ENCODE measurements at regions not wholly inside any gene's neighbourhood (a gene's known extent, or its start where the extent isn't known, plus 50 kb on each side); places are given as distances from the start of the nearest gene placed in this dataset.

- DNase-seq = no peak
Measured at GRCh38 chr5:77948476-77948875, 172.3 kb upstream of the TBCA start.

GRCh38 chr5:77947041-77947428, 170.9 kb upstream of the TBCA start:
- DNase-seq = peak; percentile 37

GRCh38 chr5:77946381-77947040, 170.4 kb upstream of the TBCA start:
- DNase-seq = peak; percentile 63

GRCh38 chr5:77945874-77946273, 169.7 kb upstream of the TBCA start:
- peak; percentile 42 for DNase-seq

GRCh38 chr5:77944757-77945340, 168.7 kb upstream of the TBCA start:
- DNase-seq = no peak

GRCh38 chr5:77943851-77944250, 167.7 kb upstream of the TBCA start:
- DNase-seq = no peak

GRCh38 chr5:77942578-77943239, 166.6 kb upstream of the TBCA start:
- DNase-seq = no peak

- no peak for DNase-seq
Measured at GRCh38 chr5:77937015-77937908, 161.1 kb upstream of the TBCA start.

- DNase-seq = no peak
Measured at GRCh38 chr5:77936365-77936693, 160.2 kb upstream of the TBCA start.

- peak; percentile 6 for DNase-seq
Measured at GRCh38 chr5:77935506-77936364, 159.6 kb upstream of the TBCA start.

GRCh38 chr5:77928776-77929300, 152.7 kb upstream of the TBCA start:
- no peak for DNase-seq

- no peak for DNase-seq
Measured at GRCh38 chr5:77926337-77926736, 150.2 kb upstream of the TBCA start.

GRCh38 chr5:77925503-77925902, 149.4 kb upstream of the TBCA start:
- no peak for DNase-seq

GRCh38 chr5:77924081-77924480, 147.9 kb upstream of the TBCA start:
- no peak for DNase-seq

- DNase-seq = no peak
Measured at GRCh38 chr5:77923666-77924065, 147.5 kb upstream of the TBCA start.

- DNase-seq = no peak
Measured at GRCh38 chr5:77921094-77921768, 145.1 kb upstream of the TBCA start.

- no peak for DNase-seq
Measured at GRCh38 chr5:77920359-77921058, 144.4 kb upstream of the TBCA start.

GRCh38 chr5:77915346-77915745, 139.2 kb upstream of the TBCA start:
- no peak for DNase-seq

- no peak for DNase-seq
Measured at GRCh38 chr5:77912721-77913120, 136.6 kb upstream of the TBCA start.

GRCh38 chr5:77910602-77911188, 134.6 kb upstream of the TBCA start:
- DNase-seq = no peak

GRCh38 chr5:77909237-77909636, 133.1 kb upstream of the TBCA start:
- no peak for DNase-seq

Measured in DMS53 (cell line).